Psoas muscle (tissue), 7 donors: ENCODE measurements at regions not wholly inside any gene's neighbourhood (a gene's known extent, or its start where the extent isn't known, plus 50 kb on each side); places are given as distances from the start of the nearest gene placed in this dataset.

Experiments
- ATAC-seq, 4 donors: fragments of 200-7000 bp; cut with Tn5 transposase; one replicate each; pipeline ENCODE4 v1.9.1; 2020; ENCODE audit warnings: moderate library complexity in 3 of 4, mild to moderate bottlenecking in 2 of 4
- DNase-seq, 2 donors: peaks; one replicate each; pipeline ENCODE4 v3.0.0-alpha.2; 2020
- H3K27ac ChIP-seq: fragments of 200-600 bp; one replicate; pipeline ENCODE4 v1.8.0; 2022
- H3K27me3 ChIP-seq, 3 donors: fragments of 200-600 bp in 1 of 3; one replicate each; pipeline versions ENCODE4 v1.6.1 to v1.8.0; 2013 to 2022; ENCODE audit warnings: low read length in 2 of 3, mild to moderate bottlenecking in 2 of 3, moderate library complexity in 1 of 3; ENCODE audit not compliant: insufficient read depth in 3 of 3
- H3K36me3 ChIP-seq, 2 donors: fragments of 200-600 bp in 1 of 2; one replicate each; pipeline versions ENCODE4 v1.6.1 to v1.8.0; 2013 to 2022; ENCODE audit warnings: low read depth in 1 of 2, mild to moderate bottlenecking in 1 of 2, moderate library complexity in 1 of 2; ENCODE audit not compliant: insufficient read depth in 1 of 2
- H3K4me1 ChIP-seq: fragments of 200-600 bp; one replicate; pipeline ENCODE4 v1.8.0; 2022
- H3K4me3 ChIP-seq: fragments of 200-600 bp; one replicate; pipeline ENCODE4 v1.8.0; 2022; ENCODE audit warnings: mild to moderate bottlenecking
- H3K9me3 ChIP-seq: fragments of 200-600 bp; one replicate; pipeline ENCODE4 v1.8.0; 2022
- CTCF ChIP-seq: fragments of 200-600 bp; IDR thresholded peaks from one replicate; pipeline ENCODE4 v1.8.0; 2022; ENCODE audit warnings: antibody characterized with exemption
- WGBS, 3 donors: extraction: QIAGEN DNeasy Blood & Tissue Kit; methylation state at CpG; one replicate each; pipeline versions ENCODE4 v1.1.6 to v1.1.7; 2013; 5-methylcytosine and 5-hydroxymethylcytosine counted together
- intact Hi-C, 2 donors: fragments of 100-400 bp; cut with DNase I; formaldehyde crosslinking; loops; one replicate each; pipeline versions ENCODE4 v1.11.0 to v1.14.2; 2022
- donor health status: healthy with polysubstance abuse.
- donor health status: DM: no; HTN: no; CAD: no; lungs with moderate emphysema.
- donor health status: Bipolar disorder and iron deficiency.
- donor health status: healthy.
- donor health status: DM: yes; HTN: yes; CAD: no.
- donor health status: DM: no; HTN: no; CAD: no.
- donor health status: DM: yes; HTN: yes; CAD: no.

- H3K4me3 ChIP-seq = no peak overlapping the region
- DNase-seq = no peak
- TF ChIP-seq CTCF = no peak
- no peak overlapping the region for H3K27ac ChIP-seq
- H3K9me3 ChIP-seq = no peaks in the 10 kb centered on the region
- no peaks in the 10 kb centered on the region for H3K36me3 ChIP-seq
- no peak for ATAC-seq
- H3K27me3 ChIP-seq = no peaks in the 10 kb centered on the region
- H3K4me1 ChIP-seq = peaks cover 15% of the 10 kb centered on the region
- intact Hi-C loops = no loop called here
- 93 to 96% (median 93%) methylated on average over 4 of the region's 4 CpGs for WGBS, 3 donors
These were observed 124.2 kb upstream of the CXCR4 start for GRCh38 chr2:136242100-136242499.

- Histone ChIP-seq H3K4me3 (no peak overlapping the region), H3K36me3 (no peaks in the 10 kb centered on the region), H3K27me3 (no peaks in the 10 kb centered on the region), H3K4me1 (peaks cover 15% of the 10 kb centered on the region), H3K27ac (peak overlapping the region; percentile 67), H3K9me3 (no peaks in the 10 kb centered on the region)
- intact Hi-C loops = loop anchor here in 1 of 2 donors (5.0 kb wide), 1 partner anchor 112 kb away; no protein-coding TSS in a partner anchor
- ATAC-seq (no peak), DNase-seq (no peak)
- WGBS, 3 donors = 36 to 60% (median 45%) methylated on average over 3 of the region's 3 CpGs
- no peak for TF ChIP-seq CTCF
These were observed 121.2 kb upstream of the CXCR4 start for GRCh38 chr2:136239079-136239685.

- intact Hi-C loops = loop anchor here in 1 of 2 donors (5.0 kb wide), 1 partner anchor 111 kb away; no protein-coding TSS in a partner anchor
- H3K4me1 ChIP-seq = peaks cover 15% of the 10 kb centered on the region
- DNase-seq (no peak), ATAC-seq (peak; percentile 45 to 77 (median 62))
- no peaks in the 10 kb centered on the region for H3K36me3 ChIP-seq
- H3K4me3 ChIP-seq = no peak overlapping the region
- no peaks in the 10 kb centered on the region for H3K9me3 ChIP-seq
- H3K27ac ChIP-seq = peak overlapping the region; percentile 67
- no peak for TF ChIP-seq CTCF
- WGBS, 3 donors = 6 to 17% (median 12%) methylated on average over 6 of the region's 6 CpGs
- H3K27me3 ChIP-seq = no peaks in the 10 kb centered on the region
These were observed 120.5 kb upstream of the CXCR4 start for GRCh38 chr2:136238286-136239078.

GRCh38 chr2:136236019-136236418 lies 118.1 kb upstream of the CXCR4 start:
- WGBS, 3 donors = 42 to 50% (median 50%) methylated on average over 4 of the region's 4 CpGs
- H3K36me3 ChIP-seq = no peaks in the 10 kb centered on the region
- H3K4me3 ChIP-seq = no peak overlapping the region
- H3K4me1 ChIP-seq = peaks cover 15% of the 10 kb centered on the region
- no peaks in the 10 kb centered on the region for H3K9me3 ChIP-seq
- DNase-seq (no peak), ATAC-seq (no peak)
- H3K27ac ChIP-seq = no peak overlapping the region
- intact Hi-C loops = loop anchor here in 1 of 2 donors (5.0 kb wide), 1 partner anchor 109 kb away; no protein-coding TSS in a partner anchor
- TF ChIP-seq CTCF = no peak
- no peaks in the 10 kb centered on the region for H3K27me3 ChIP-seq
